Chondrocyte (in vitro differentiated cells): ENCODE measurements at regions not wholly inside any gene's neighbourhood (a gene's known extent, or its start where the extent isn't known, plus 50 kb on each side); places are given as distances from the start of the nearest gene placed in this dataset.
"Not testable (repeated sequence)": the region's sequence is repeated elsewhere in the genome, so short reads cannot be mapped to it uniquely, and the experiment has no call there.

Experiments used
- DNase-seq: peaks from one replicate; pipeline ENCODE4 v3.0.0; 2021; ENCODE audit warnings: mixed read lengths, low spot score
- H3K27ac Mint-ChIP-seq: one replicate; pipeline ENCODE4 v1.8.0; 2021; ENCODE audit warnings: mild to moderate bottlenecking, moderate library complexity, mixed read lengths; ENCODE audit not compliant: unreplicated experiment
- H3K27me3 Mint-ChIP-seq: 2 replicates; pipeline ENCODE4 v1.8.0; 2021; ENCODE audit warnings: low read depth, mixed read lengths
- H3K36me3 Mint-ChIP-seq: 2 replicates; pipeline ENCODE4 v1.8.0; 2021; ENCODE audit warnings: low read depth, mixed read lengths
- H3K4me1 Mint-ChIP-seq: 2 replicates; pipeline ENCODE4 v1.8.0; 2021; ENCODE audit warnings: low read depth, mild to moderate bottlenecking, mixed read lengths
- H3K4me3 Mint-ChIP-seq: one replicate; pipeline ENCODE4 v1.8.0; 2021; ENCODE audit warnings: mild to moderate bottlenecking, moderate library complexity, mixed read lengths; ENCODE audit not compliant: unreplicated experiment
- H3K9me3 Mint-ChIP-seq: 2 replicates; pipeline ENCODE4 v1.8.0; 2021; ENCODE audit warnings: low read depth, mixed read lengths
- TF ChIP-seq, protein P1 (sequence below): fragments of 200-600 bp; sonication (generic); IDR thresholded peaks from 2 replicates; pipeline ENCODE4 v1.5.0; 2021; ENCODE audit warnings: antibody characterized with exemption, mild to moderate bottlenecking, moderate library complexity

DNA sequence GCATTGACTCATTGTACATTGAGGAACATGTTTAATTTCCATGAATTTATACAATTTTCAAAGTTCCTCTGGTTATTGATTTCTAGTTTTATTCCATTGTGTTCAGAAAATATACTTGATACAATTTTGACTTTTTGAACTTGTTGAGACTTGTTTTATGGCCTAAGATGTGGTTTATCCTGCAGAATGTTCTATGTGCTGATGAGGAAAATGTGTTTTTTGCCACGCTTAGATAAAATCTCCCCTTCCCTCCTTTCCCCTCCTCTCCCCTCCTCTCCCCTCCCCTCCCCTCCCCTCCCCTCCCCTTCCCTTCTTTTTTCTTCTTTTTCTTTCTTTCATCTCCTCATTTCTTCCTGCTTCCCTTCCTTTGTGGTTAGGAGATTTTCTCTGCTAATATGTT lies 470.8 kb upstream of the MAP3K7 start:
- Mint-ChIP-seq H3K9me3 (peaks cover 43% of the 10 kb centered on the region), H3K27me3 (no peaks in the 10 kb centered on the region), H3K4me3 (no peak overlapping the region), H3K27ac (no peak overlapping the region), H3K4me1 (no peaks in the 10 kb centered on the region), H3K36me3 (peaks cover 11% of the 10 kb centered on the region)
- no peak for DNase-seq
- TF ChIP-seq, protein P1, sequence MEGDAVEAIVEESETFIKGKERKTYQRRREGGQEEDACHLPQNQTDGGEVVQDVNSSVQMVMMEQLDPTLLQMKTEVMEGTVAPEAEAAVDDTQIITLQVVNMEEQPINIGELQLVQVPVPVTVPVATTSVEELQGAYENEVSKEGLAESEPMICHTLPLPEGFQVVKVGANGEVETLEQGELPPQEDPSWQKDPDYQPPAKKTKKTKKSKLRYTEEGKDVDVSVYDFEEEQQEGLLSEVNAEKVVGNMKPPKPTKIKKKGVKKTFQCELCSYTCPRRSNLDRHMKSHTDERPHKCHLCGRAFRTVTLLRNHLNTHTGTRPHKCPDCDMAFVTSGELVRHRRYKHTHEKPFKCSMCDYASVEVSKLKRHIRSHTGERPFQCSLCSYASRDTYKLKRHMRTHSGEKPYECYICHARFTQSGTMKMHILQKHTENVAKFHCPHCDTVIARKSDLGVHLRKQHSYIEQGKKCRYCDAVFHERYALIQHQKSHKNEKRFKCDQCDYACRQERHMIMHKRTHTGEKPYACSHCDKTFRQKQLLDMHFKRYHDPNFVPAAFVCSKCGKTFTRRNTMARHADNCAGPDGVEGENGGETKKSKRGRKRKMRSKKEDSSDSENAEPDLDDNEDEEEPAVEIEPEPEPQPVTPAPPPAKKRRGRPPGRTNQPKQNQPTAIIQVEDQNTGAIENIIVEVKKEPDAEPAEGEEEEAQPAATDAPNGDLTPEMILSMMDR = no peak

DNA sequence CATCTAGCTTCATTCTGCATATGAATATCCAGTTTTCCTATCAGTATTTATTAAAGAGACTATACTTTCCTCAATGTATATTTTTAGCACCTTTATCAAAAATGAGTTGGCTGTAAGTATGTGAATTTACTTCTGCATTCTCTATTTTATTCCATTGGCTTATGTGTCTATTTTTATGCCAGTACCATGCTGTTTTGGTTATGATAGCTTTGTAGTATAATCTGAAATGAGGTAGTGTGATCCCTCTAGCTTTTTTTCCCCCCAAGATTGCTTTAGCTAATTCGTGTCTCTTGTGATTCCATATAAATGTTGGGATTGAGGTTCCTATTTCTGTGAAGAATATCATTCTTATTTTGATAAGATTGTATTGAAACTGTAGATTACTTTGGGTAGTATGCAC lies 469.1 kb upstream of the MAP3K7 start:
- Mint-ChIP-seq H3K36me3 (peaks cover 11% of the 10 kb centered on the region), H3K27me3 (no peaks in the 10 kb centered on the region), H3K27ac (no peak overlapping the region), H3K9me3 (peaks cover 43% of the 10 kb centered on the region), H3K4me3 (no peak overlapping the region), H3K4me1 (no peaks in the 10 kb centered on the region)
- TF ChIP-seq, protein P1 = no peak
- DNase-seq = no peak

DNA sequence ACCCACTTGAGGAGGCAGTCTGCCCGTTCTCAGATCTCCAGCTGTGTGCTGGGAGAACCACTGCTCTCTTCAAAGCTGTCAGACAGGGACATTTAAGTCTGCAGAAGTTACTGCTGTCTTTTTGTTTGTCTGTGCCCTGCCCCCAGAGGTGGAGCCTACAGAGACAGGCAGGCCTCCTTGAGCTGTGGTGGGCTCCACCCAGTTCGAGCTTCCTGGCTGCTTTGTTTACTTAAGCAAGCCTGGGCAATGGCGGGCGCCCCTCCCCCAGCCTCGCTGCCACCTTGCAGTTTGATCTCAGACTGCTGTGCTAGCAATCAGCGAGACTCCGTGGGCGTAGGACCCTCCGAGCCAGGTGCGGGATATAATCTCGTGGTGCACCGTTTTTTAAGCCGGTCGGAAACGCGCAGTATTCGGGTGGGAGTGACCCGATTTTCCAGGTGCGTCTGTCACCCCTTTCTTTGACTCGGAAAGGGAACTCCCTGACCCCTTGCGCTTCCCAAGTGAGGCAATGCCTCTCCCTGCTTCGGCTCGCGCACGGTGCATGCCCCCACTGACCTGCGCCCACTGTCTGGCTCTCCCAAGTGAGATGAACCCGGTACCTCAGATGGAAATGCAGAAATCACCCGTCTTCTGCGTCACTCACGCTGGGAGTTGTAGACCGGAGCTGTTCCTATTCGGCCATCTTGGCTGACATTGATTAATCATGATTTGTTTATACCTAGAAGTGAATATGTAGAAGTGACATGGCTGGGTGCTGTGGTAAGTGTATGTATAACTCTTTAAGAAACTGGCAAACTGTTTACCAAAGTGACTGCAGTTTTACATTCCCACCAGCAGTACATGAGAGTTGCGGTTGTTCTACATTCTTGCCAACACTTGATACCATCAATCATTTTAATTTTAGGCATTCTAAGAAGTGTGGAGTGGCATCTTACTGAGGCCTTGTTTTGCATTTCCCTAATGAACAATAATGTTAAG lies 465.9 kb upstream of the MAP3K7 start:
- not testable (repeated sequence) for H3K4me3 Mint-ChIP-seq, DNase-seq, H3K4me1 Mint-ChIP-seq, H3K27ac Mint-ChIP-seq, H3K36me3 Mint-ChIP-seq, H3K27me3 Mint-ChIP-seq
- H3K9me3 Mint-ChIP-seq = peaks cover 34% of the 10 kb centered on the region

DNA sequence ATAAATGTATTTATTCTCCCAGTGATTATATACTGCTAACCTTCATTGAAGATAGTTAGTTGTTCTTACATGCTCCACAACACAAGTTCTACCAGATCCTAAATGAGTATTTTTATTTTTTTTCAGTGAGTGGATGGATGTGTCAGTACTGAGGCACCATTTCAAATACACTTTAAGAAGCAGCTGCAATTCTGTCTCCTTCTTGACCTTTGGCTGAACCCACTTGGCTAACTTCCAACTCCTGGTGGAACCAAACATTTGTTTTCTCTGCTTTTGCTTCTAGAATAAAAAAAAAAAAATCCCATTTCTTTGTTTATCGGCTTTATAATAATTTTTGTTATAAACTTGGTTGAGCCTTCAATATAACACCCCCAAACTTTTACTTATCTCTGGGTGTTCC lies 458.3 kb upstream of the MAP3K7 start:
- Mint-ChIP-seq H3K4me1 (no peaks in the 10 kb centered on the region), H3K9me3 (no peaks in the 10 kb centered on the region), H3K27ac (no peak overlapping the region), H3K27me3 (no peaks in the 10 kb centered on the region), H3K4me3 (no peak overlapping the region), H3K36me3 (no peaks in the 10 kb centered on the region)
- no peak for DNase-seq
- TF ChIP-seq, protein P1 = no peak

DNA sequence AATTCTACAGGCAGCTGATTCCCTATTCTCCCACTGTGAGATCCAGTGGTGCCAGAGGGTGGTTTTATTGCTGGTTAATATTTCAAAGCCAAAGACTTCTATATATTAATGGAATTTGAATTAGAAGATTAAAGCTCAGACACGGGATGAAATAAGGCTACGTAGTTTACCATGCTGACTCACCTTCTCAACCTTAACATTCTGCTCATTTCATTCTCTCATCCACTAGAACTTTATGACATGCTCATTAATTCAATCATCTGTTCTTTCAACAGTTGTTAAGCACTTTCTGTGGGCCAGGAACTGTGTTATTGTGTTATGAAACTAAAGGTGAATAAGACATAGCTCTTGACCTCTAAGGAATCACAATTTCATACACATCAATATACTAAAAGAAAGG lies 456.9 kb upstream of the MAP3K7 start:
- H3K9me3 Mint-ChIP-seq = no peaks in the 10 kb centered on the region
- no peak overlapping the region for H3K27ac Mint-ChIP-seq
- no peak for DNase-seq
- H3K4me1 Mint-ChIP-seq = no peaks in the 10 kb centered on the region
- no peak overlapping the region for H3K4me3 Mint-ChIP-seq
- no peaks in the 10 kb centered on the region for H3K27me3 Mint-ChIP-seq
- H3K36me3 Mint-ChIP-seq = no peaks in the 10 kb centered on the region
- TF ChIP-seq, protein P1 = no peak

DNA sequence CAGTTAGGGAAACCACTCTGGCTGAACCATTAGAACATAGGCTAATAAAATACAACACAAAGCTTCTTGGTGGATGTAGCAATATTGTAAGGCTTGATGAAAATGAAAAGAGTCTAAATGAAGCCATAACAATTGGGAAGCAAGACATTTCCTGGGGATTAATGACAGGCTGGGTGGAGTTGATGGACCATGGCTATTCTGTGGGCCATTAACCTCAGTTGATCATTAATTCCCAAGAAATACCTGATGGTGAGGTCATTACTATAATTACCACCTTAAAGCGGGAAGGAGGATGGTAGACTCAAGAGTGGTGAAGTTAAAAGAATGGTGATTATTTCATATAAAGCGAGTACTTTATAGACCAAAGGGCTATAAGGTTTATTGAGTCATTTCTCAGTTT lies 455.8 kb upstream of the MAP3K7 start:
- TF ChIP-seq, protein P1 = no peak
- H3K27me3 Mint-ChIP-seq = no peaks in the 10 kb centered on the region
- H3K4me1 Mint-ChIP-seq = no peaks in the 10 kb centered on the region
- H3K4me3 Mint-ChIP-seq = no peak overlapping the region
- no peak overlapping the region for H3K27ac Mint-ChIP-seq
- no peaks in the 10 kb centered on the region for H3K36me3 Mint-ChIP-seq
- DNase-seq = no peak
- H3K9me3 Mint-ChIP-seq = no peaks in the 10 kb centered on the region
